HG03520 (cell line): ENCODE measurements at regions not wholly inside any gene's neighbourhood (a gene's known extent, or its start where the extent isn't known, plus 50 kb on each side); places are given as distances from the start of the nearest gene placed in this dataset.

Source experiments
- ATAC-seq: cut with Tn5 transposase; IDR thresholded peaks from one replicate; pipeline ENCODE4 v1.9.1; 2021; ENCODE audit warnings: mild to moderate bottlenecking, moderate library complexity; ENCODE audit not compliant: unreplicated experiment

DNA sequence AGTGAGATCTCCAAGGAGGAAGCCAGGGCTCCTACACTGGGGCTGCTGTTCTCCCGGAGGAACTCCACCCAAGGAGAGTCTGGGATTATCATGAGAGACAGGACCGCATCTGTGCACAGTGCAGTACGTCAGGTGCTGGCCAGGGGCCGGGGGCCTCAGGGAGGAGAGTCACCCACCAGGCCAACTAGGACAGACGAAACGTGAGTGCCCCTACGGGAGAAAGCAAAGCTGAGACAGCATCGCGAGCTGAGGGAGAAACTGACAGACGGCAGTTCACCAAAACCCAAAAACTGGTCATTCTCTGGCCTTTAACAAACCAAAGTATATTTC lies 273.4 kb downstream of the BRD1 start:
- no peak for ATAC-seq

GRCh38 chr22:49553518-49554295 lies 274.0 kb downstream of the BRD1 start:
- no peak for ATAC-seq

DNA sequence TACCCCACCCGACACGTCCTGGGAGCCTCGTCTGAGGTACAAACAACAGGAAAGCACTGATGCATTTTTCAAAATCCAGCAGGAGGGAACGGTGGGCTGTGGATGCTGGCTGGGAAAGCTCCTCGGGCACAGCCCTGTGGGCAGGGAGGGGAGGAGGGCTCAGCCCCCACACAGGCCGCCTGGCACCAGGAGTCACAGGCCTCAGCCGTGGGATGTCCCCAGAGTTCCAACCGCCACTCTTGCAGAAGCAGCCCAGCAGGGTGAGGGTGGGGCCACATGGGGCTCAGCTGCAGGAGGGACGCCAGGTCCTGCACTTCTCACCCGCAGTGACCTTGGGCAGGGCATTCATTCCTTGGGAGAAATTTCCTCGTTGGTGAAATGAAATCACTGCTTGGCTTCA lies 274.6 kb downstream of the BRD1 start:
- ATAC-seq: no peak

- no peak for ATAC-seq
These were observed 275.6 kb downstream of the BRD1 start for GRCh38 chr22:49551897-49552614.

DNA sequence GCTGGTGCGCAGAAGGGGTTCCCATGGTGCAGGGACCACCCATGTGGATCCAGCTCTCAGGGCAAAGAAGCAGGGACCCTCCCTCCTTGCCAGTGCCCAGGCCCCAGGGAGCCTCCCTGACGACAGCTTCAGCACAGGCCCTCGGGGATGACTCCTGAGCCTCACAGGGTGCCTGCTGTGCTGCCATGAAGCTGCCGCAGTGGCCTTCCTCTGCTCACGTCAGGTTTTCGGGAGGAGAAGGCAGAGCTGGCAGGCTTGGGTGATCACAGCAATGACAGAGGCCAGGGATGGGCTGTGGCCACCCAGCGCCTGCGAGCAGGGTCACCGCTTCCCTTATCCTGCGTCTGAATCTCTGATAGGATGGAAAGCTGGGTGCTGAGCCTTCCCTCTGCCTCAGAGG lies 276.2 kb downstream of the BRD1 start:
- no peak for ATAC-seq

DNA sequence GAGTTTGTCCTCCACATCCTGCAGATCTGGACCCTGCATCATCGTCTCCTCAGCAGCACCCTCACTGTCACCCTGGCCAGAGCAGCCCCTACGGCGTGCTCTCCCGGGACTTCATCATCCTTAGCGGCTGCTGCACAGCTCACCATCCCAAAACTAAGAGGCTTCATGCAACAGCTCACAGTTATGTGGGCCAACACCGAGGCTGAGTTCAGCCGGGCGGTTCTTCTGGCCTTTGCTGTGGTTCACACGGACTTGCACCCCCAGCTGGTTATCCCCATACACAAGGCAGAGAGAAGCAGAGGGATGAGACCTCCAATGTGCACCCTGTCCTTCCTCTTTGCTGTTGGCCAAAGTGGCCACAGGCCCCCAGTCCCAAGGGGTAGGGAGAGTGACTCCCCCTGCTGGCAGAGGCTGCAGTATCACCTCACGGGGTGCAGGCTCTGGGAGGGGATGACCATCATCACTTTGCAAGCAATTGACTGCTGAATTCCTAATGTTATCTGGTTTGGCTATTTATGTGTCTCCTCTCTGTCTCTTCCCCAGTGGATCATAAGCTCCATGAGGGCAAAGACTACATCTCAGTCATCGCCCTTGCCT lies 276.8 kb downstream of the BRD1 start:
- no peak for ATAC-seq

DNA sequence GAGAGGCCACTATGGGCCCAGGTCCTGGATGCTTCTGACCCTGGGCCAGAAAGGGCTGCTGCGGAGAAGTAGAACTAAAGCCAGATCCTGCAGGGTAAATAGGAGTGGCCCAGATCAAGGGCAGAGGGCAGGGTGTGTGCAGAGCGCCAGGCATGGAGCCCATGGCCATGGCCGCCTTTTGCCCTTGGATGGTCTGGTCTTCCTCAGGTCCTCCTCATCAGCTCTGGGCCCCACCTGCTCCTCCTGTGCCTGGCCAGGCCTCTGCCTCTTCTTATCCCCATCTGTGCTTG lies 277.6 kb downstream of the BRD1 start:
- ATAC-seq: no peak

- no peak for ATAC-seq
These were observed 278.2 kb downstream of the BRD1 start for GRCh38 chr22:49549256-49550140.

- ATAC-seq: no peak
These were observed 279.1 kb downstream of the BRD1 start for GRCh38 chr22:49548356-49549202.

GRCh38 chr22:49547751-49548239 lies 279.9 kb downstream of the BRD1 start:
- ATAC-seq: no peak

- no peak for ATAC-seq
These were observed 280.7 kb downstream of the BRD1 start for GRCh38 chr22:49546811-49547585.

- ATAC-seq: no peak
These were observed 282.1 kb downstream of the BRD1 start for GRCh38 chr22:49545606-49546005.

- ATAC-seq: no peak
These were observed 283.4 kb downstream of the BRD1 start for GRCh38 chr22:49544286-49544685.

DNA sequence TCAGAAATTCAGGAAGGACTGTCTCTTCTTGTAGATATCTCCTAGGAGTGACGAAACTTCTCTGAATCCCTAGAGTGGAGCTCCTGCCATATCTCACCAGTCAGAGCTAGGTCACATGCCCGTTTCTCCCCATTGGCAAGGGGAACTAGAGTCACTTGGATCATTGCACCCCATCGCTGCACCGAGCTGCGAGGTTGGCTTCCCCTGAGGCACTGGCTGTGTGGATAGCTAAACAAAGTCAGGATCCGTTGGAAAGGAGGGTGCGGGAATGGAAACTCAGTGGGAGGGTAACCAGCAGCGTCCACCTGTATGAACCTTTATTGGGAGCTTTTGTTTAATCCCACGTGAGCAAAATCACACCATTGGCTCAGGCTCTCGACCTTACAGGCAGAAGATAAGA lies 283.8 kb downstream of the BRD1 start:
- ATAC-seq: no peak

- no peak for ATAC-seq
These were observed 285.9 kb downstream of the BRD1 start for GRCh38 chr22:49541693-49542230.

- no peak for ATAC-seq
These were observed 286.6 kb downstream of the BRD1 start for GRCh38 chr22:49540913-49541692.

GRCh38 chr22:49540084-49540912 lies 287.4 kb downstream of the BRD1 start:
- no peak for ATAC-seq

DNA sequence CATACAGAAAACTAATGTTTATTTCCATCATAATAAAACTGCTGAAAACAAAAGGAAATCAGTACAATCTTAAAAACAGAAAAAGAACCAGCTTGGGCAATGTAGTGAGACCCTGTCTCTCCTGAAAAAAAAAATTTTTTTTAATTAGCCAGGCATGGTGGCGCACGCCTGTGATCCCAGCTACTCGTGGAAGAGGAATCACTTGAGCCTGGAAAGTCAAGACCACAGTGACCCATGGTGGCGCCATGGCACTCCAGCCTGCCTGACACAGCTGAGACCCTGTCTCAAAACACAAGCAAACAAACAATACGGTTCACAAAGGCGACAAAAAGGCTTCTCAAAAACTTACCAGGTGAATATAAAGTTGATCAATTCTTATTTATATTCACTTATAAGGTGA lies 289.7 kb downstream of the BRD1 start:
- ATAC-seq: no peak
